Mammary epithelial cell (primary cell): ENCODE measurements at regions not wholly inside any gene's neighbourhood (a gene's known extent, or its start where the extent isn't known, plus 50 kb on each side); places are given as distances from the start of the nearest gene placed in this dataset.

ENCODE experiments used
- EZH2 ChIP-seq: IDR thresholded peaks from 2 replicates; pipeline ENCODE4 v1.6.1; 2012; ENCODE audit warnings: low read length, inconsistent platforms, borderline replicate concordance
- TF ChIP-seq, protein P1 (sequence below), 2 donors: IDR thresholded peaks in 1 of 2; conservative IDR thresholded peaks in 1 of 2; 2 replicates each; pipeline ENCODE4 v1.5.1; 2011 to 2012; ENCODE audit warnings: inconsistent platforms in 2 of 2, low read length in 2 of 2, mild to moderate bottlenecking in 2 of 2, control low read depth in 1 of 2, low read depth in 1 of 2; ENCODE audit not compliant: insufficient read depth in 1 of 2; ENCODE audit errors: extremely low read depth in 1 of 2

DNA sequence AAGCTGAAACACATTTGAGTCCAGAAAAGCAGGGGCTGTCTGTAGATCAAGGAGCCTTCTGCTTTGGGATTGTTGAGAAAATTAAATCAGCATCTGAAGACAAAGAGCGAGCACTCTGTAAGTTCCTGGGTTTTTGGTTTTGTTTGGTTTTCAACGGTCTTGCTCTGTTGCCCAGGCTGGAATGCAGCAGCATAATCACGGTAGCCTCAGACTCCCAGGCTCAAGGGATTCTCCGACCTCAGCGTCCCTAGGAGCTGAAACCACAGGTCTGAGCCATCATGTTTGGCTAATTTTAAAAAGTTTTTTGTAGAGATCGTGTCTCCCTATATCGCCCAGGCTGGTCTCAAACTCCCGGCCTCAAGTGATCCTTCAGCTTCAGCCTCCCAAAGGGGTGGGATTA lies 266.5 kb upstream of the ADAMTS16 start:
- TF ChIP-seq, protein P1, sequence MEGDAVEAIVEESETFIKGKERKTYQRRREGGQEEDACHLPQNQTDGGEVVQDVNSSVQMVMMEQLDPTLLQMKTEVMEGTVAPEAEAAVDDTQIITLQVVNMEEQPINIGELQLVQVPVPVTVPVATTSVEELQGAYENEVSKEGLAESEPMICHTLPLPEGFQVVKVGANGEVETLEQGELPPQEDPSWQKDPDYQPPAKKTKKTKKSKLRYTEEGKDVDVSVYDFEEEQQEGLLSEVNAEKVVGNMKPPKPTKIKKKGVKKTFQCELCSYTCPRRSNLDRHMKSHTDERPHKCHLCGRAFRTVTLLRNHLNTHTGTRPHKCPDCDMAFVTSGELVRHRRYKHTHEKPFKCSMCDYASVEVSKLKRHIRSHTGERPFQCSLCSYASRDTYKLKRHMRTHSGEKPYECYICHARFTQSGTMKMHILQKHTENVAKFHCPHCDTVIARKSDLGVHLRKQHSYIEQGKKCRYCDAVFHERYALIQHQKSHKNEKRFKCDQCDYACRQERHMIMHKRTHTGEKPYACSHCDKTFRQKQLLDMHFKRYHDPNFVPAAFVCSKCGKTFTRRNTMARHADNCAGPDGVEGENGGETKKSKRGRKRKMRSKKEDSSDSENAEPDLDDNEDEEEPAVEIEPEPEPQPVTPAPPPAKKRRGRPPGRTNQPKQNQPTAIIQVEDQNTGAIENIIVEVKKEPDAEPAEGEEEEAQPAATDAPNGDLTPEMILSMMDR (conservative IDR thresholded peaks at IDR 0.05 in 1 of 2, IDR thresholded peaks at IDR 0.05 in 1 of 2; ENCODE audit: extremely low read depth in 1 of 2, insufficient read depth in 1 of 2, low read depth in 1 of 2, low read length in 2 of 2): no peak
- TF ChIP-seq EZH2: no peak
